Hepatocyte (in vitro differentiated cells): ENCODE measurements at regions not wholly inside any gene's neighbourhood (a gene's known extent, or its start where the extent isn't known, plus 50 kb on each side); places are given as distances from the start of the nearest gene placed in this dataset.

Experiments used
- DNase-seq: peaks from one replicate; pipeline ENCODE4 v3.0.0-alpha.2; 2016; ENCODE audit warnings: low spot score
- H2AFZ ChIP-seq: fragments of 200-600 bp; sonication (generic); 2 replicates; pipeline ENCODE4 v1.6.0; 2016; ENCODE audit warnings: antibody characterized with exemption, mild to moderate bottlenecking
- H3K27ac ChIP-seq: fragments of 200-600 bp; sonication (generic); 2 replicates; pipeline ENCODE4 v1.5.1; 2016; ENCODE audit warnings: mild to moderate bottlenecking
- H3K27me3 ChIP-seq: fragments of 200-600 bp; sonication (generic); 2 replicates; pipeline ENCODE4 v1.6.1; 2016
- H3K36me3 ChIP-seq: fragments of 200-600 bp; sonication (generic); replicated peaks from 2 replicates; pipeline ENCODE4 v1.5.1; 2016; ENCODE audit warnings: low read depth; ENCODE audit not compliant: insufficient read depth
- H3K4me1 ChIP-seq: fragments of 200-600 bp; sonication (generic); 2 replicates; pipeline ENCODE4 v1.5.1; 2016; ENCODE audit warnings: mild to moderate bottlenecking, moderate library complexity; ENCODE audit not compliant: insufficient read depth
- H3K4me2 ChIP-seq: fragments of 200-600 bp; sonication (generic); 2 replicates; pipeline ENCODE4 v1.6.0; 2016
- H3K4me3 ChIP-seq: fragments of 200-600 bp; sonication (generic); 2 replicates; pipeline ENCODE4 v1.5.1; 2016; ENCODE audit warnings: mild to moderate bottlenecking
- H3K79me2 ChIP-seq: fragments of 200-600 bp; sonication (generic); 2 replicates; pipeline ENCODE4 v1.6.0; 2017; ENCODE audit warnings: mild to moderate bottlenecking
- H3K9me2 ChIP-seq: fragments of 200-600 bp; sonication (generic); replicated peaks from 2 replicates; pipeline ENCODE4 v1.6.0; 2017; ENCODE audit warnings: mild to moderate bottlenecking; ENCODE audit not compliant: insufficient read depth
- H3K9me3 ChIP-seq: fragments of 200-600 bp; sonication (generic); 2 replicates; pipeline ENCODE4 v1.5.1; 2016; ENCODE audit warnings: low read depth, mild to moderate bottlenecking
- H4K20me1 ChIP-seq: fragments of 200-600 bp; sonication (generic); 2 replicates; pipeline ENCODE4 v1.6.0; 2016; ENCODE audit warnings: mild to moderate bottlenecking; ENCODE audit not compliant: insufficient read depth, poor library complexity, severe bottlenecking
- EZH2 ChIP-seq: fragments of 200-600 bp; sonication (generic); IDR thresholded peaks from 2 replicates; pipeline ENCODE4 v1.6.1; 2016; ENCODE audit warnings: antibody characterized with exemption, mild to moderate bottlenecking, borderline replicate concordance
- EZH2phosphoT487 ChIP-seq: fragments of 200-600 bp; sonication (generic); IDR thresholded peaks from one replicate; pipeline ENCODE4 v1.6.1; 2018; ENCODE audit warnings: antibody characterized with exemption, mild to moderate bottlenecking, low read depth, moderate library complexity; ENCODE audit not compliant: unreplicated experiment, severe bottlenecking
- WGBS: methylation state at CpG from one replicate; pipeline ENCODE4 v1.1.6; 2016; ENCODE audit warnings: low lambda C conversion rate; ENCODE audit errors: missing lambda C conversion rate; 5-methylcytosine and 5-hydroxymethylcytosine counted together
- TF ChIP-seq, protein P1 (sequence below): fragments of 200-600 bp; sonication (generic); IDR thresholded peaks from 2 replicates; pipeline ENCODE4 v1.5.1; 2016; ENCODE audit warnings: antibody characterized with exemption, mild to moderate bottlenecking; ENCODE audit not compliant: poor library complexity

GRCh38 chr16:80028581-80029380, 428.2 kb upstream of the MAF start:
- Histone ChIP-seq H3K4me2 (no peak overlapping the region), H3K9me2 (no peaks in the 10 kb centered on the region), H4K20me1 (no peaks in the 10 kb centered on the region), H3K4me1 (peaks cover 11% of the 10 kb centered on the region), H3K36me3 (no peaks in the 10 kb centered on the region), H3K9me3 (no peaks in the 10 kb centered on the region), H3K79me2 (no peaks in the 10 kb centered on the region), H3K4me3 (no peak overlapping the region), H3K27ac (peak overlapping the region; percentile 26), H3K27me3 (no peaks in the 10 kb centered on the region), H2AFZ (no peak overlapping the region)
- TF ChIP-seq EZH2: no peak
- TF ChIP-seq EZH2phosphoT487: no peak
- TF ChIP-seq, protein P1, sequence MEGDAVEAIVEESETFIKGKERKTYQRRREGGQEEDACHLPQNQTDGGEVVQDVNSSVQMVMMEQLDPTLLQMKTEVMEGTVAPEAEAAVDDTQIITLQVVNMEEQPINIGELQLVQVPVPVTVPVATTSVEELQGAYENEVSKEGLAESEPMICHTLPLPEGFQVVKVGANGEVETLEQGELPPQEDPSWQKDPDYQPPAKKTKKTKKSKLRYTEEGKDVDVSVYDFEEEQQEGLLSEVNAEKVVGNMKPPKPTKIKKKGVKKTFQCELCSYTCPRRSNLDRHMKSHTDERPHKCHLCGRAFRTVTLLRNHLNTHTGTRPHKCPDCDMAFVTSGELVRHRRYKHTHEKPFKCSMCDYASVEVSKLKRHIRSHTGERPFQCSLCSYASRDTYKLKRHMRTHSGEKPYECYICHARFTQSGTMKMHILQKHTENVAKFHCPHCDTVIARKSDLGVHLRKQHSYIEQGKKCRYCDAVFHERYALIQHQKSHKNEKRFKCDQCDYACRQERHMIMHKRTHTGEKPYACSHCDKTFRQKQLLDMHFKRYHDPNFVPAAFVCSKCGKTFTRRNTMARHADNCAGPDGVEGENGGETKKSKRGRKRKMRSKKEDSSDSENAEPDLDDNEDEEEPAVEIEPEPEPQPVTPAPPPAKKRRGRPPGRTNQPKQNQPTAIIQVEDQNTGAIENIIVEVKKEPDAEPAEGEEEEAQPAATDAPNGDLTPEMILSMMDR: no peak
- WGBS: 78% methylated on average over 5 of the region's 5 CpGs
- DNase-seq: peak; percentile 18

DNA sequence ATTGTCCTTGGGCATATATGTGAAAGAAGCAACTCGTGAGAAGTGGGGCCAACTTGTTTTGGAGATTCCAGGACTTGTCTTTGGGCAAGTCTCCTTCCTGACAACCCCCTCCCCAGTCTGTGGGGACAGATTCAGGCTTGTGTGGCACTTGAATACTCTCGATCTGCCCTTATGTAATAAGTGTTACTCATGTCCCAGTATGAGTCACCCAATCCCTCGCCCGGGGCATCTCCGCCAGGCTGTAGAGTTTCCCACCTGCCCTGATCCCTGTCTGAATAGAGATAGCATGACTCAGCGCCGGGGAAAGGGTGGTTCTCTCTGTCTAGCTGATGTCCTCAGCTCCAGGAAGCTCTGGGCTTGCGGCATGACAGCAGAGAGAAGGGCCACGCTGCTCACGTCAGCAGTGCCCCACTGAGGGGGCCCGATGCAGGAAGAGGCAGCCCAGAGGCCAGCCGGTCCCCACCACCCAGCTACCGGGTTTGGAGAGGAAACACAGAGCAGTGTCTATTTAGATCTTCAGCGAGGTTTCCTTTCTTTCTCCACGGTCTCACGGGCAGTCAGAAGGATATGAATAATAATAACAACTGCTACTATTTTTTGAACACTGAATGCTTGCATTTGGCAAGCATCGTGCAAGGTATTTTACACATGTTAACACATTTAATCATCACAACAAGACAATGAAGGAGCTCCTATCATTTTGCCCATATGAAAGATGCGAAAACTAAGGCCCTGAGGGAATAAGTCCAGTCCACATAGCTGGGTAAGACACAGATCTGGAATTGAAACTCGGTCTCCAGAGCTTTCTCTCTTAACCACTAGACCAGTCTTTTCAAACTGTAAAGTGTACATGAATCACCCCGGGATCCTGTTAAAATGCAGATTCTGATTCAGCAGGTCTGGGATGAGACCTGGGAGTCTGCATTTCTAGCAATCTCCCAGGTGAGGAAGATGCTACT, 426.7 kb upstream of the MAF start:
- peak; percentile 94 for DNase-seq
- H3K4me2 ChIP-seq: peak overlapping the region; percentile 38
- no peaks in the 10 kb centered on the region for H4K20me1 ChIP-seq
- H3K79me2 ChIP-seq: no peaks in the 10 kb centered on the region
- no peaks in the 10 kb centered on the region for H3K9me2 ChIP-seq
- H3K9me3 ChIP-seq: no peaks in the 10 kb centered on the region
- H3K36me3 ChIP-seq: no peaks in the 10 kb centered on the region
- TF ChIP-seq EZH2 (no peak), EZH2phosphoT487 (no peak)
- TF ChIP-seq, protein P1: no peak
- H2AFZ ChIP-seq: no peak overlapping the region
- H3K4me3 ChIP-seq: no peak overlapping the region
- 46% methylated on average over 20 of the region's 20 CpGs for WGBS
- H3K27ac ChIP-seq: peak overlapping the region; percentile 82
- H3K27me3 ChIP-seq: no peaks in the 10 kb centered on the region
- peaks cover 15% of the 10 kb centered on the region for H3K4me1 ChIP-seq

GRCh38 chr16:80025236-80025635, 424.7 kb upstream of the MAF start:
- no peak overlapping the region for H3K4me2 ChIP-seq
- no peak overlapping the region for H2AFZ ChIP-seq
- TF ChIP-seq EZH2 (no peak), EZH2phosphoT487 (no peak)
- TF ChIP-seq, protein P1: no peak
- WGBS: 86% methylated on average over 4 of the region's 4 CpGs
- H3K9me3 ChIP-seq: no peaks in the 10 kb centered on the region
- H3K27me3 ChIP-seq: no peaks in the 10 kb centered on the region
- H3K36me3 ChIP-seq: no peaks in the 10 kb centered on the region
- H3K4me3 ChIP-seq: no peak overlapping the region
- H3K9me2 ChIP-seq: no peaks in the 10 kb centered on the region
- H3K4me1 ChIP-seq: peaks cover 15% of the 10 kb centered on the region
- H3K79me2 ChIP-seq: no peaks in the 10 kb centered on the region
- DNase-seq: no peak
- H3K27ac ChIP-seq: no peak overlapping the region
- H4K20me1 ChIP-seq: no peaks in the 10 kb centered on the region
